ENCODE measurements at regions not wholly inside any gene's neighbourhood (a gene's known extent, or its start where the extent isn't known, plus 50 kb on each side); places are given as distances from the start of the nearest gene placed in this dataset.
"Not testable (repeated sequence)": the region's sequence is repeated elsewhere in the genome, so short reads cannot be mapped to it uniquely, and the experiment has no call there.

DNA sequence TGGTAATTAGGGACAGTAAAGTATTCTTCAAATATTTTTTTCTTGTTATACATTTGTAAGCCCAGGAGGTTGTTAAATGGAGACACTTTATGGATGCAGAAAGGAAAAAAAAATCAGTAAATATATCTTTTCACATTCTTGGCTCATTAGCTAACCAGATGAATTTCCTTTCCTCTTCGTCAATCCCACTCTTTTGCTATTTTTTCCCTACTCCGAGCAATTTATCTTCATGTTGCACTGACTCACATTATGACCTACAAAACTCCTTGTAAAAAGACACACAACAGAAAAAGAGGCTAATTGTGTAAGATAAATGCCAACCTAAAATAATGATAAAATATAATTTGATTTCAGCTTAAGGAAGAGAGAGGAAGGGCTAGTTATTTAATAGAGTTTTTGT lies 472.9 kb upstream of the ZNF337 start:
- DNase-seq (no peak), ATAC-seq (ENCODE audit: low FRiP score in 2 of 2) (no peak)
- no peaks in the 10 kb centered on the region for H3K4me1 ChIP-seq
- 73 to 75% methylated on average over 2 of the region's 2 CpGs for WGBS, 2 donors
- H3K9me3 ChIP-seq = no peaks in the 10 kb centered on the region
- H3K27me3 ChIP-seq = no peaks in the 10 kb centered on the region
- no peak for TF ChIP-seq POLR2A (IDR thresholded peaks at IDR 0.05)
- TF ChIP-seq EP300 (IDR thresholded peaks at IDR 0.05) = no peak
- no peak for TF ChIP-seq POLR2AphosphoS5 (IDR thresholded peaks at IDR 0.05)
- TF ChIP-seq, protein P1, sequence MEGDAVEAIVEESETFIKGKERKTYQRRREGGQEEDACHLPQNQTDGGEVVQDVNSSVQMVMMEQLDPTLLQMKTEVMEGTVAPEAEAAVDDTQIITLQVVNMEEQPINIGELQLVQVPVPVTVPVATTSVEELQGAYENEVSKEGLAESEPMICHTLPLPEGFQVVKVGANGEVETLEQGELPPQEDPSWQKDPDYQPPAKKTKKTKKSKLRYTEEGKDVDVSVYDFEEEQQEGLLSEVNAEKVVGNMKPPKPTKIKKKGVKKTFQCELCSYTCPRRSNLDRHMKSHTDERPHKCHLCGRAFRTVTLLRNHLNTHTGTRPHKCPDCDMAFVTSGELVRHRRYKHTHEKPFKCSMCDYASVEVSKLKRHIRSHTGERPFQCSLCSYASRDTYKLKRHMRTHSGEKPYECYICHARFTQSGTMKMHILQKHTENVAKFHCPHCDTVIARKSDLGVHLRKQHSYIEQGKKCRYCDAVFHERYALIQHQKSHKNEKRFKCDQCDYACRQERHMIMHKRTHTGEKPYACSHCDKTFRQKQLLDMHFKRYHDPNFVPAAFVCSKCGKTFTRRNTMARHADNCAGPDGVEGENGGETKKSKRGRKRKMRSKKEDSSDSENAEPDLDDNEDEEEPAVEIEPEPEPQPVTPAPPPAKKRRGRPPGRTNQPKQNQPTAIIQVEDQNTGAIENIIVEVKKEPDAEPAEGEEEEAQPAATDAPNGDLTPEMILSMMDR (IDR thresholded peaks at IDR 0.05) = no peak
- H3K4me3 ChIP-seq = no peak overlapping the region
- H3K27ac ChIP-seq = no peak overlapping the region
- no peaks in the 10 kb centered on the region for H3K36me3 ChIP-seq

DNA sequence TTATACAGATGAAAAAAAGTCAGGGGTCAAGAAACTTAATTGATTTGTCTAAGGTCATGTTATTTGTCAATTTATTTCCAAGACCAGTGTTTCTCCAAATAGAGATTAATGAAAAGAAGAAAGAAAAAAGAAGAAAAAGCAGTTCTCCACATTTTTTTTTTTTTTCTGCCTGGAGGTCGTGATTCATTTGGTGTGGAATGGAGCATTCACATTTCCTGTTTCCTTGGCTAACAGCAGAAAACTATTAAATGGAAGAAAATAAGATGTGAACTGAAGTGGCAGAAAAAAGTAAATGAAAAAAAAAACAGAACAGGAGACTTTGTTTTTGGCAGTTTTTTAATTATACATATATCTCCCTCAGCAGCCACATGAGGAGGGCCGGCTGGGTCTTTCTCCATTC lies 470.8 kb upstream of the ZNF337 start:
- no peak for DNase-seq
- ATAC-seq (ENCODE audit: low FRiP score in 2 of 2) = no peak
- Histone ChIP-seq H3K4me1 (no peaks in the 10 kb centered on the region), H3K4me3 (no peak overlapping the region), H3K27ac (no peak overlapping the region), H3K36me3 (no peaks in the 10 kb centered on the region), H3K27me3 (no peaks in the 10 kb centered on the region), H3K9me3 (no peaks in the 10 kb centered on the region)
- TF ChIP-seq POLR2AphosphoS5 (IDR thresholded peaks at IDR 0.05) (no peak), POLR2A (IDR thresholded peaks at IDR 0.05) (no peak), EP300 (IDR thresholded peaks at IDR 0.05) (no peak)
- TF ChIP-seq, protein P1 (IDR thresholded peaks at IDR 0.05) = no peak
- 49 to 54% methylated on average over 2 of the region's 2 CpGs for WGBS, 2 donors

DNA sequence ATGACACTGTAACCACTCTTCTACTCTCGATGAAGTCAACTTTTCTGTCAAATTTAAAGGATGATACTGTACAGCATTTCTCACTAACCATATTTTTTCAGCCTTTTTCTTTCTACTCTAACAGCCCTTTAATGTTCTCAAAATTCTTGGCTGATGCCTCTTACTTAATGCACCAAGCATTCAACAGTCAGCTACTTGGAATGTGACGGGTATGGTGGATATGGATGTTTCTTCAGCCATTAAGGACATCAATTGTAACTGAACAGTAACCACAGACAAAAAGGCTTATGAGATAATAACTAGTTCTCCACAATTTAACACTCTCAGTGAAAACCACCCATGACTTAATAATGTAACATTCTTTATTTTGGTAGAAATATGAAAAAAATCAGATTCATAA lies 467.2 kb upstream of the ZNF337 start:
- no peak overlapping the region for H3K27ac ChIP-seq
- TF ChIP-seq POLR2AphosphoS5 (IDR thresholded peaks at IDR 0.05) = no peak
- TF ChIP-seq EP300 (IDR thresholded peaks at IDR 0.05) = no peak
- TF ChIP-seq POLR2A (IDR thresholded peaks at IDR 0.05) = no peak
- TF ChIP-seq, protein P1 (IDR thresholded peaks at IDR 0.05) = no peak
- no peaks in the 10 kb centered on the region for H3K9me3 ChIP-seq
- DNase-seq (no peak), ATAC-seq (ENCODE audit: low FRiP score in 2 of 2) (no peak)
- WGBS, 2 donors = 61 to 68% methylated on average over 2 of the region's 2 CpGs
- no peak overlapping the region for H3K4me3 ChIP-seq
- no peaks in the 10 kb centered on the region for H3K4me1 ChIP-seq
- H3K36me3 ChIP-seq = no peaks in the 10 kb centered on the region
- no peaks in the 10 kb centered on the region for H3K27me3 ChIP-seq

DNA sequence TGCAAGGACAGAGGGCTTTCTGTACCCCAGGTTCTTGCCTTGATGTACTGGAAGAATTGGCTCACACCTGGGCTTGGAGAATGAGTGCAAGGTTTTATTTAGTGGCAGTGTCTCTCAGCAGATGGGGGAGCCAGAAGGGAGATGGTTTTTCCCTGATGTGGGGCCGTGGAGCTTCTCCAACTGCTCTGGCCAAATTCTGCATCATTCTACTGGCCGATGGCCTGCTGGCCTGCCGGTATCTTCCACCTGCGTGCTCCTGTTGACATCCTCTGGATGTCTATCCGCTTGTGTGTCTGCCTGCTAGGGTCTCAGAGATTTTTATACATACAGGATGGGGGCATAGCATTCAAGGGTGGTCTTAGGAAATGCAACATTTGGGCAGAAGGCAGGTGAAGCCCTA lies 466.5 kb upstream of the ZNF337 start:
- DNase-seq; H3K36me3 ChIP-seq; H3K9me3 ChIP-seq; H3K4me3 ChIP-seq; H3K27me3 ChIP-seq; H3K4me1 ChIP-seq; ATAC-seq (ENCODE audit: low FRiP score in 2 of 2); H3K27ac ChIP-seq: not testable (repeated sequence)
- 84 to 96% methylated on average over 4 to 5 of the region's 5 CpGs for WGBS, 2 donors

DNA sequence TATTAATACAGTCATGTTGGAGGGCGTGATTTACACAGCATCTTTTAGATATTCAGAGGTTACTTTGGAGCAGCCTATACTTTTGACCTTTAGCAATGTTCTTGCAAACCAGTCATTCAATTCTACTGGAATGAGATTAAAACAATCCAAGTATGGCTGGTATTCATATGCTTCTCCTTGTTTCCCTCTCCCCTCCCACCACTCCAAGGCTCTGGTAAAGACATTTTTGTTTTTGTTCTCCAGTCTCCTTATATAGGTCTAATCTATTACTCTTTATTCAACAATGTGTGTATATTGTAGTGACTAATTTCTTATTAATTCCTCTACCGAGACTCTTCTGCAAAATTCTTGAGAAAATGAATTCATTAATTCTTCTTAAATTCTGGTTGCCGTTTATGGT lies 465.1 kb upstream of the ZNF337 start:
- not testable (repeated sequence) for H3K9me3 ChIP-seq; DNase-seq; H3K27ac ChIP-seq; H3K4me1 ChIP-seq; H3K27me3 ChIP-seq; H3K36me3 ChIP-seq; H3K4me3 ChIP-seq; ATAC-seq (ENCODE audit: low FRiP score in 2 of 2)
- 84 to 93% methylated on average over 3 of the region's 3 CpGs for WGBS, 2 donors

DNA sequence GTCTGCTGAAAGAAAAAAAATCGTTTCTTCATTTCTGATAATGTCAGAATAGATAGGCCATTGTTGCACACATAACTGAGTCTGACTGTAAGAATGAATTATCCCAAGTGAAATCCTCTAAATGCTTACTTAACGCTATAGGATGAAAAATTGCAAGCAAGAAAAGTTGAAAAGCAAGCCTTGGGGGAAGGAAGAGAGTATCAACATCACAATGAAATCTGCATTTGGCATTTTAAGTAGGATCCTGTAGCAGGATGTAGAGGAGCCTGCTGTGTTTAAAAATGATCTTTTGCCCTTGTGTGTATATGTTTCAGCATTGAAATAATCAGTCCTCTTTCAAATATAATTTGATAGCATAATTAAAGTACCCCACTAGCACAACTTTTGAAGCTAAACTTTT lies 464.3 kb upstream of the ZNF337 start:
- H3K4me3 ChIP-seq; H3K9me3 ChIP-seq; H3K27ac ChIP-seq; H3K27me3 ChIP-seq; H3K4me1 ChIP-seq; H3K36me3 ChIP-seq; ATAC-seq (ENCODE audit: low FRiP score in 2 of 2); DNase-seq: not testable (repeated sequence)
- 14 to 17% methylated on average over 2 of the region's 2 CpGs for WGBS, 2 donors

DNA sequence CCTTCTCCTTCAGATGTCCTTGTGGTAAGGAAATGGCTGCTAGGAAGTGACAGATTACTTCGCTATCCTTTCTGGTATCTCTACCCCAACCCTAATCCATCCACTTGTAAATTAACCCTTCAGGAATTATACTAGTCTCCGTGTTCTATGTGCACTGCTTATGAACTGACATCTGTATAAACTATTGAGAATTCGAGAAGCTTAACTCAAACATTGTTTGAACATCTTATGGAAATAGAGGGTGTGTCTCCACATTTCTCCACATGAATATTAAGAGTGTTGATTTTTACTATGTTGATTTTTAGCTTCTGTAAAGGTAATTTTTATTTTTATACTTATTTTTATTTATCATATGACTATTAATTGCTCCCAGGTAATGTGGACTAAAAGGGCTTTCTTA lies 457.6 kb upstream of the ZNF337 start:
- H3K4me3 ChIP-seq = no peak overlapping the region
- H3K27ac ChIP-seq = no peak overlapping the region
- H3K27me3 ChIP-seq = no peaks in the 10 kb centered on the region
- TF ChIP-seq POLR2A (IDR thresholded peaks at IDR 0.05) (no peak), EP300 (IDR thresholded peaks at IDR 0.05) (no peak), POLR2AphosphoS5 (IDR thresholded peaks at IDR 0.05) (no peak)
- TF ChIP-seq, protein P1 (IDR thresholded peaks at IDR 0.05) = no peak
- H3K4me1 ChIP-seq = no peaks in the 10 kb centered on the region
- H3K36me3 ChIP-seq = no peaks in the 10 kb centered on the region
- 71 to 81% methylated on average over 3 of the region's 3 CpGs for WGBS, 2 donors
- H3K9me3 ChIP-seq = no peaks in the 10 kb centered on the region
- DNase-seq (no peak), ATAC-seq (ENCODE audit: low FRiP score in 2 of 2) (no peak)

All from upper lobe of left lung (tissue), 6 donors.